NCI-H345 treated with DMSO at 0.1 percent for 48 hours (cell line): ENCODE measurements at regions not wholly inside any gene's neighbourhood (a gene's known extent, or its start where the extent isn't known, plus 50 kb on each side); places are given as distances from the start of the nearest gene placed in this dataset.
"Not testable (repeated sequence)": the region's sequence is repeated elsewhere in the genome, so short reads cannot be mapped to it uniquely, and the experiment has no call there.

ENCODE experiments used
- DNase-seq: peaks from one replicate; lab custom pipeline; 2025; ENCODE audit not compliant: unreplicated experiment; lab: John Stamatoyannopoulos, UW

- DNase-seq, result no peak
These were observed 181.6 kb upstream of the SOX14 start for GRCh38 chr3:137582484-137582883.

GRCh38 chr3:137583256-137583655 lies 180.9 kb upstream of the SOX14 start:
- DNase-seq, result no peak

GRCh38 chr3:137588871-137589270 lies 175.2 kb upstream of the SOX14 start:
- no peak for DNase-seq

GRCh38 chr3:137595415-137595814 lies 168.7 kb upstream of the SOX14 start:
- not testable (repeated sequence) for DNase-seq

GRCh38 chr3:137610723-137611122 lies 153.4 kb upstream of the SOX14 start:
- no peak for DNase-seq

- no peak for DNase-seq
These were observed 151.8 kb upstream of the SOX14 start for GRCh38 chr3:137612291-137612690.

GRCh38 chr3:137615659-137616418 lies 148.3 kb upstream of the SOX14 start:
- DNase-seq, result no peak

- no peak for DNase-seq
These were observed 122.0 kb upstream of the SOX14 start for GRCh38 chr3:137641879-137642704.

- no peak for DNase-seq
These were observed 121.3 kb upstream of the SOX14 start for GRCh38 chr3:137642831-137643230.

- no peak for DNase-seq
These were observed 116.9 kb upstream of the SOX14 start for GRCh38 chr3:137647179-137647578.

- no peak for DNase-seq
These were observed 94.5 kb upstream of the SOX14 start for GRCh38 chr3:137669519-137670060.

- no peak for DNase-seq
These were observed 76.8 kb upstream of the SOX14 start for GRCh38 chr3:137687181-137687879.

- DNase-seq, result peak; percentile 2
These were observed 71.2 kb upstream of the SOX14 start for GRCh38 chr3:137692803-137693431.

GRCh38 chr3:137693791-137694190 lies 70.3 kb upstream of the SOX14 start:
- no peak for DNase-seq

GRCh38 chr3:137694836-137695235 lies 69.3 kb upstream of the SOX14 start:
- no peak for DNase-seq

GRCh38 chr3:137695351-137695750 lies 68.8 kb upstream of the SOX14 start:
- DNase-seq, result no peak

GRCh38 chr3:137709011-137709601 lies 55.0 kb upstream of the SOX14 start:
- DNase-seq, result peak; percentile 0

GRCh38 chr3:137713965-137714364 lies 50.1 kb upstream of the SOX14 start:
- not testable (repeated sequence) for DNase-seq
